ENCODE measurements at regions not wholly inside any gene's neighbourhood (a gene's known extent, or its start where the extent isn't known, plus 50 kb on each side); places are given as distances from the start of the nearest gene placed in this dataset.

DNA sequence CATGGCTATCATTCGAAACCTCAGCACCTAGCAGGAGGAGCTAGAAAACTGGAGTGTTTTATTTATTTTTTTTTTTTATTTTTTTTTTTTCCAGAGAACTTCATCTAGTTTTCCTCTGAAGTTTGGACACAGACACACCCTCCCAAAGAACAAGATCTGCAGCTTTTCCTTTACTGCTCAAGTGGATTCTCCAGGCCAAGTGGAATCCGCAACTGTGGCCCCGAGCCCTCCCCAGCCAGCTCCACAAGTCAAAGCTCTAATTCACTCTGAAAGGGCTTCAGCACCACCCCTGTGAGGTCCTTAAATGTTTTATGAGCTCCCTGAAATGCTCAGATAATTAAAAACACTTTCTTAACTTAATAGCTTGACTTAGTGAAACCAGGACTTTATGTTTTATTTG, 332.1 kb upstream of the DYNLRB2 start:
- H3K27me3 Mint-ChIP-seq = peaks cover 2% of the 10 kb centered on the region
- ATAC-seq (ENCODE audit: low read depth) (no peak), DNase-seq (no peak)
- no peak overlapping the region for H3K27ac Mint-ChIP-seq
- peaks cover 2% of the 10 kb centered on the region for H3K9me3 Mint-ChIP-seq
- no peaks in the 10 kb centered on the region for H3K36me3 Mint-ChIP-seq (ENCODE audit: low read depth)
- H3K4me1 Mint-ChIP-seq = no peaks in the 10 kb centered on the region
- no peak overlapping the region for H3K4me3 Mint-ChIP-seq
- TF ChIP-seq, protein P1, sequence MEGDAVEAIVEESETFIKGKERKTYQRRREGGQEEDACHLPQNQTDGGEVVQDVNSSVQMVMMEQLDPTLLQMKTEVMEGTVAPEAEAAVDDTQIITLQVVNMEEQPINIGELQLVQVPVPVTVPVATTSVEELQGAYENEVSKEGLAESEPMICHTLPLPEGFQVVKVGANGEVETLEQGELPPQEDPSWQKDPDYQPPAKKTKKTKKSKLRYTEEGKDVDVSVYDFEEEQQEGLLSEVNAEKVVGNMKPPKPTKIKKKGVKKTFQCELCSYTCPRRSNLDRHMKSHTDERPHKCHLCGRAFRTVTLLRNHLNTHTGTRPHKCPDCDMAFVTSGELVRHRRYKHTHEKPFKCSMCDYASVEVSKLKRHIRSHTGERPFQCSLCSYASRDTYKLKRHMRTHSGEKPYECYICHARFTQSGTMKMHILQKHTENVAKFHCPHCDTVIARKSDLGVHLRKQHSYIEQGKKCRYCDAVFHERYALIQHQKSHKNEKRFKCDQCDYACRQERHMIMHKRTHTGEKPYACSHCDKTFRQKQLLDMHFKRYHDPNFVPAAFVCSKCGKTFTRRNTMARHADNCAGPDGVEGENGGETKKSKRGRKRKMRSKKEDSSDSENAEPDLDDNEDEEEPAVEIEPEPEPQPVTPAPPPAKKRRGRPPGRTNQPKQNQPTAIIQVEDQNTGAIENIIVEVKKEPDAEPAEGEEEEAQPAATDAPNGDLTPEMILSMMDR (IDR thresholded peaks at IDR 0.05) = no peak
- intact Hi-C loops (cut with micrococcal nuclease) = no loop called here
- POLR2A ChIA-PET = no interaction called here
- CTCF ChIA-PET = no interaction called here

DNA sequence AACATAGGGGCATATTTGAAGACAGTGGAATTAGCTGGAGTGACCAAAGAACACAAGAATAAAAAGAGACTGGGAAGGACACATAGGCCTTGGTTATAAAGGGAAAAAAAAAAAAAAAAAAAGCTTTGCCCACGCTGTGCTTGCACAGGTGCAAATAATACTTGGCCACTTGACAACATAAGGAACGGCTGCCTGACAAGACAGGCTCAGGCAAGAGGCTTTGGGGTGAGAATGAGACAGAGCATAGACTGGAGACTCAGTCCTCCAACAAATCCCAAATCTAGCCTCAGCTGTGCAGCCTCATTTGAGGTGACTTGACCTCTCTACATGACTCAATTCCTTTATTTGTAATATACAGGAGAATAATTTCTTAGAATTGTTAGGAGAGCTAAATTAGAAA, 332.8 kb upstream of the DYNLRB2 start:
- Mint-ChIP-seq H3K27me3 (peaks cover 2% of the 10 kb centered on the region), H3K4me3 (no peak overlapping the region), H3K27ac (no peak overlapping the region), H3K9me3 (peaks cover 2% of the 10 kb centered on the region), H3K36me3 (ENCODE audit: low read depth) (no peaks in the 10 kb centered on the region), H3K4me1 (no peaks in the 10 kb centered on the region)
- intact Hi-C loops (cut with micrococcal nuclease) = no loop called here
- TF ChIP-seq, protein P1 (IDR thresholded peaks at IDR 0.05) = no peak
- ChIA-PET POLR2A (no interaction called here), CTCF (no interaction called here)
- DNase-seq = no peak
- ATAC-seq (ENCODE audit: low read depth) = no peak

DNA sequence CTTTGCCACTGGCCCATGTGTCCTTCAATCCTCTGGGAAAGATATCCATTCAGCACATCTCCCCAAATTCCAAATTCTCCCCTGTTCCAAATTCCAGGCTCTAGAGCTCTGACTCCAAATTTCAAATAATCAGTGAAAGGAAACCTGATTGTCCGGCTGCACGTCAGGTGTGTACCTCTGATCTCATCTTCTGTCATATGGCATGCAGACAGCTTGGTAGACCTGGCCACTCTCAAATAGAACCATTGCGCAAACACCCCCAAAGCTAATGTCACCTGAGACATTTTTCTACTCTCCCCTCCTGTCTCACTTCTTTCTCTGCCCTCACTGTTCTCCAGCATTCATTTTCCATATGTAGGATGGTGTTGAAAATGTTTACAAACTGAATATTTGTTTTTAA, 337.0 kb upstream of the DYNLRB2 start:
- no peak for DNase-seq
- Mint-ChIP-seq H3K4me3 (no peak overlapping the region), H3K36me3 (ENCODE audit: low read depth) (no peaks in the 10 kb centered on the region), H3K27me3 (no peaks in the 10 kb centered on the region), H3K9me3 (peaks cover 2% of the 10 kb centered on the region), H3K27ac (no peak overlapping the region), H3K4me1 (no peaks in the 10 kb centered on the region)
- intact Hi-C loops (cut with micrococcal nuclease) = no loop called here
- no peak for ATAC-seq (ENCODE audit: low read depth)
- CTCF ChIA-PET = no interaction called here
- POLR2A ChIA-PET = no interaction called here
- TF ChIP-seq, protein P1 (IDR thresholded peaks at IDR 0.05) = no peak

DNA sequence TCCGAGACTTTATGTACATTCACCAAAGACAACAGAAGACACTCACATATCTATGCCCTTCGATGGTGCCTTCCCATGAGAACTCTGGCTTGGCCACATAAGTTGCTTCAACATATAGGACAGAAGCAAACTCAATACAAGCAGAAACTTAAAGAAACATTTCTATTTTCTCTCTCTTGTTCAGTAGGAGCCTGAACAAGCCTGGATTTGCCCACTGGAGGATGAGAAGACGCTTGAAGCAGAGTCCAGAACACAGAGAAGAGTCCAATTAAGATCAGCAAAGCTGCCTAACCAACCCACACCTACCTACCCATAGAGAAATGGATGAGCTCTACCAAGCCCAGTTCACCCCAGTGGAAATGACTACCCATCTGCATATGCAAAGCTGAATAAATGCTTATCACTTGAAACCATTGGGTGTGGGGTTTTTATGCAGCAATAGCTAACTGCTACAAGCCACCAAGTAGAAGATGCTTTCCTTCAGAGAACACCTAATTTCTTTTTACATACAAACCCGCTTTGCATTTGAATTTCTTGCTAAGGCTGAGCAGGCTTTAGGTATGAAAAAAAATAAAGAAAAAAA, 337.9 kb upstream of the DYNLRB2 start:
- ATAC-seq (ENCODE audit: low read depth) = no peak
- Mint-ChIP-seq H3K9me3 (peaks cover 2% of the 10 kb centered on the region), H3K27ac (no peak overlapping the region), H3K4me3 (no peak overlapping the region), H3K4me1 (no peaks in the 10 kb centered on the region), H3K36me3 (ENCODE audit: low read depth) (no peaks in the 10 kb centered on the region), H3K27me3 (no peaks in the 10 kb centered on the region)
- TF ChIP-seq, protein P1 (IDR thresholded peaks at IDR 0.05) = no peak
- ChIA-PET POLR2A (no interaction called here), CTCF (no interaction called here)
- intact Hi-C loops (cut with micrococcal nuclease) = no loop called here
- DNase-seq = no peak

DNA sequence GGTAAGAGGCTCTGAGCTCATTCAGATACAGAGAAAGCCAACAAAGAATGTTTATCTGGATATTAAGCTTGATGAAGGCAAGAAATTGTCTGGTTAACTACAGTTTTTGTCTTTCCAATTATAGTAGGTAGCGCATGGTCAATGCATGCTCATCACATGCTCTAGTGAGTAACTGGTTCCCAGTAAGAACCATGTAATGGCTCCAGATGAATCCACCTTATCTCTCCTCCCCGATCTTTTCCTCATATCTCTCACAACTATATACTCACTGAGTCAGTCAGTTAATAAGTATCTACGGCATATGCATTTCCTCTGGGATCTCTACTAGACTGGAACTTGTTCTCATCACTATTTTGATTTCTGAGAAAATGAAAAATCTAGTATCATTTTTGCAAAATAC, 340.7 kb upstream of the DYNLRB2 start:
- ChIA-PET CTCF (no interaction called here), POLR2A (no interaction called here)
- Mint-ChIP-seq H3K36me3 (ENCODE audit: low read depth) (no peaks in the 10 kb centered on the region), H3K9me3 (no peaks in the 10 kb centered on the region), H3K4me1 (no peaks in the 10 kb centered on the region), H3K4me3 (no peak overlapping the region), H3K27me3 (no peaks in the 10 kb centered on the region), H3K27ac (no peak overlapping the region)
- TF ChIP-seq, protein P1 (IDR thresholded peaks at IDR 0.05) = no peak
- no peak for DNase-seq
- no peak for ATAC-seq (ENCODE audit: low read depth)
- intact Hi-C loops (cut with micrococcal nuclease) = no loop called here
